ENCODE measurements at regions not wholly inside any gene's neighbourhood (a gene's known extent, or its start where the extent isn't known, plus 50 kb on each side); places are given as distances from the start of the nearest gene placed in this dataset.

- TF ChIP-seq CTCF (IDR thresholded peaks at IDR 0.05), result no peak
- no peak for TF ChIP-seq POLR2A (IDR thresholded peaks at IDR 0.05)
These were observed 83.6 kb upstream of the LHX5 start for GRCh38 chr12:113555226-113555625.
